HepG2 (cell line): ENCODE measurements at regions not wholly inside any gene's neighbourhood (a gene's known extent, or its start where the extent isn't known, plus 50 kb on each side); places are given as distances from the start of the nearest gene placed in this dataset.
"Not testable (repeated sequence)": the region's sequence is repeated elsewhere in the genome, so short reads cannot be mapped to it uniquely, and the experiment has no call there.

Experiments used
- ATAC-seq: fragments of 200-7000 bp; cut with Tn5 transposase; 3 replicates; pipeline ENCODE4 v1.9.1; 2020; ENCODE audit warnings: mild to moderate bottlenecking, moderate library complexity
- BruUV-seq: library from RNA; stranded (reverse); fragments of 400-500 nt; replicated peaks from 2 replicates; lab custom pipeline; 2021; lab: Mats Ljungman, UMichigan
- CTCF ChIA-PET: fragments of 300-600 bp; formaldehyde crosslinking; extraction: SDS; loops from one replicate; lab custom pipeline; 2021; ENCODE audit warnings: low total read pairs, inconsistent platforms, low intra/inter-chr PET ratio; lab: Yijun Ruan, JAX
- POLR2A ChIA-PET: fragments of 350-600 bp; sonication (Branson Sonifier 250); formaldehyde crosslinking; loops from one replicate; lab custom pipeline; 2020; ENCODE audit warnings: antibody characterized with exemption, inconsistent platforms; lab: Yijun Ruan, JAX
- DNase-seq: peaks from one replicate; pipeline ENCODE4 v3.0.0-alpha.2; 2015; ENCODE audit warnings: low spot score
- FAIRE-seq: peaks from 3 replicates; lab custom pipeline; 2011; peaks lifted over from hg19 to GRCh38; lab: Jason Lieb, UNC
- H2AFZ ChIP-seq: one replicate; pipeline ENCODE4 v1.6.1; 2011; ENCODE audit warnings: low read length, inconsistent platforms
- H3K27ac ChIP-seq: fragments of 300-600 bp; 3 replicates; pipeline ENCODE4 v1.8.0; 2011; ENCODE audit warnings: mixed run types, mild to moderate bottlenecking, mixed read lengths, low read length, inconsistent platforms; ENCODE audit not compliant: insufficient read depth; ENCODE audit errors: extremely low read length
- H3K27me3 ChIP-seq, 2 experiments: fragments of 200-600 bp in 1 of 2; 2 replicates in 1 of 2; 3 replicates in 1 of 2; pipeline versions ENCODE4 v1.6.0 to v1.8.0; 2011; ENCODE audit warnings: low read length in 2 of 2, mild to moderate bottlenecking in 2 of 2, moderate library complexity in 2 of 2, inconsistent platforms in 1 of 2; ENCODE audit not compliant: insufficient read depth in 2 of 2, control insufficient read depth in 1 of 2
- H3K36me3 ChIP-seq, 2 experiments: fragments of 200-600 bp in 1 of 2; replicated peaks in 1 of 2; 2 replicates in 1 of 2; 3 replicates in 1 of 2; pipeline versions ENCODE4 v1.5.1 to v1.8.0; 2011; ENCODE audit warnings: low read length in 2 of 2, inconsistent platforms in 1 of 2; ENCODE audit not compliant: insufficient read depth in 2 of 2, control insufficient read depth in 1 of 2
- H3K4me1 ChIP-seq: 2 replicates; pipeline ENCODE4 v1.5.1; 2012; ENCODE audit warnings: low read length, inconsistent platforms; ENCODE audit not compliant: insufficient read depth
- H3K4me2 ChIP-seq: 2 replicates; pipeline ENCODE4 v1.6.0; 2011; ENCODE audit warnings: low read depth, low read length, inconsistent platforms
- H3K4me3 ChIP-seq, 3 experiments: fragments of 200-600 bp in 1 of 3; sonication (generic), shearing (Covaris generic) in 1 of 3; replicated peaks in 1 of 3; 2 replicates each; pipeline ENCODE4 v1.5.1; 2011 to 2016; ENCODE audit warnings: low read length in 3 of 3, inconsistent platforms in 2 of 3, low read depth in 2 of 3, mild to moderate bottlenecking in 2 of 3, control low read depth in 1 of 3, mixed read lengths in 1 of 3; ENCODE audit not compliant: insufficient read depth in 1 of 3
- H3K79me2 ChIP-seq: one replicate; pipeline ENCODE4 v1.6.1; 2011; ENCODE audit warnings: low read length, inconsistent platforms; ENCODE audit not compliant: insufficient read depth
- H3K9ac ChIP-seq: 2 replicates; pipeline ENCODE4 v1.6.0; 2011; ENCODE audit warnings: mild to moderate bottlenecking, low read depth, low read length, inconsistent platforms; ENCODE audit not compliant: insufficient read depth
- H3K9me3 ChIP-seq: 2 replicates; pipeline ENCODE4 v1.5.1; 2012; ENCODE audit warnings: mild to moderate bottlenecking, low read length
- H4K20me1 ChIP-seq: 2 replicates; pipeline ENCODE4 v1.6.0; 2011; ENCODE audit warnings: inconsistent platforms, mild to moderate bottlenecking, low read length, moderate library complexity; ENCODE audit not compliant: insufficient read depth
- ARID5B ChIP-seq: IDR thresholded peaks from 2 replicates; pipeline ENCODE4 v1.4.0; 2020; ENCODE audit warnings: mild to moderate bottlenecking, missing genetic modification reagents
- ETS1 ChIP-seq: sonication (generic); formaldehyde crosslinking; IDR thresholded peaks from 2 replicates; pipeline ENCODE4 v1.4.0; 2020; ENCODE audit warnings: missing genetic modification reagents
- FOXA1 ChIP-seq, 2 experiments: fragments of 450-650 bp in 1 of 2; sonication (generic) in 1 of 2; formaldehyde crosslinking in 1 of 2; IDR thresholded peaks; 2 replicates each; pipeline versions ENCODE4 v1.4.0 to v1.6.1; 2016 to 2020; ENCODE audit warnings: missing genetic modification reagents in 1 of 2
- FOXA3 ChIP-seq: IDR thresholded peaks from 2 replicates; pipeline ENCODE4 v1.6.1; 2016; ENCODE audit warnings: missing genetic modification reagents, missing compliant biosample characterization
- HOXA3 ChIP-seq: sonication (generic); formaldehyde crosslinking; IDR thresholded peaks from 2 replicates; pipeline ENCODE4 v1.5.0; 2020; ENCODE audit warnings: missing genetic modification reagents
- SALL1 ChIP-seq: sonication (generic); formaldehyde crosslinking; IDR thresholded peaks from 2 replicates; pipeline ENCODE4 v1.8.0; 2022; ENCODE audit warnings: mild to moderate bottlenecking, missing genetic modification reagents
- ZNF281 ChIP-seq: sonication (generic); formaldehyde crosslinking; IDR thresholded peaks from 2 replicates; pipeline ENCODE4 v1.4.0; 2020; ENCODE audit warnings: missing genetic modification reagents, borderline replicate concordance
- ZNF563 ChIP-seq: sonication (generic); formaldehyde crosslinking; IDR thresholded peaks from 2 replicates; pipeline ENCODE4 v1.8.0; 2022; ENCODE audit warnings: mild to moderate bottlenecking, moderate library complexity, missing genetic modification reagents
- ZNF839 ChIP-seq: sonication (generic); formaldehyde crosslinking; IDR thresholded peaks from 2 replicates; pipeline ENCODE4 v1.4.0; 2020; ENCODE audit warnings: missing genetic modification reagents, mild to moderate bottlenecking, borderline replicate concordance
- WGBS: methylation state at CpG from one replicate; pipeline ENCODE4 v1.1.6; 2017; ENCODE audit warnings: low lambda C conversion rate; 5-methylcytosine and 5-hydroxymethylcytosine counted together
- in situ Hi-C: cut with HindIII; loops from 2 replicates; pipeline ENCODE4 v1.10.0; 2017; ENCODE audit warnings: low pct_unique_long_range_greater_than_20kb; ENCODE audit not compliant: extremely low pct_ligation_motif_present
- intact Hi-C: fragments of 100-400 bp; cut with micrococcal nuclease; formaldehyde crosslinking; loops from one replicate; pipeline ENCODE4 v1.10.0; 2022; ENCODE audit not compliant: unreplicated experiment
- TF ChIP-seq, protein P1 (sequence below): sonication (generic); formaldehyde crosslinking; IDR thresholded peaks from 2 replicates; pipeline ENCODE4 v1.5.1; 2020; ENCODE audit warnings: mild to moderate bottlenecking, missing genetic modification reagents, moderate library complexity

DNA sequence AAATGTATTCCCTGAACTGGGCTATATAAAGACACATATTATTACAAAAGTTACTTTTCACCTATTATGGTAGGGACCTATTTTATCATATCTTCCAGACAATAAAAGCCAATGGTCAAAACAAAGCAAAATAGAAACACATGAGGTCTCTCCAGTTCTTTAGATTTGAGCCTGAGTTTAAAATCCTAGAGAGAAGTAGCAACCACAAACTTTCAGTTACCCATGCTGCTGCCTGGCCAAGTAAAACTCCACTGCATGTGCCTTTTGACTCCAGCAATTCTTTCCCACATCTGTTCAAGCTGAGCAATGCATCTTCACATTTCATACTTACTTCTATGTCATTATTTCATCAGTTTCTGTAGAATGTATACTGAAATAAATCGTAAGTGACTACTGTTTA is 405.3 kb downstream of the STK39 start (continued):
- TF ChIP-seq ZNF839 (CRISPR knock-in tag) = no peak
- no peak for TF ChIP-seq ETS1 (CRISPR knock-in tag)
- TF ChIP-seq ZNF563 (CRISPR knock-in tag) = no peak

- BruUV-seq; in situ Hi-C loops; FAIRE-seq; TF ChIP-seq FOXA1 (IDR thresholded peaks at IDR 0.05): not testable (repeated sequence)
- TF ChIP-seq HOXA3 = peak; percentile 32; the same call in 1 of the 2 replicates
- peak; percentile 91 for TF ChIP-seq ZNF281 (CRISPR knock-in tag)
- TF ChIP-seq, protein P1, sequence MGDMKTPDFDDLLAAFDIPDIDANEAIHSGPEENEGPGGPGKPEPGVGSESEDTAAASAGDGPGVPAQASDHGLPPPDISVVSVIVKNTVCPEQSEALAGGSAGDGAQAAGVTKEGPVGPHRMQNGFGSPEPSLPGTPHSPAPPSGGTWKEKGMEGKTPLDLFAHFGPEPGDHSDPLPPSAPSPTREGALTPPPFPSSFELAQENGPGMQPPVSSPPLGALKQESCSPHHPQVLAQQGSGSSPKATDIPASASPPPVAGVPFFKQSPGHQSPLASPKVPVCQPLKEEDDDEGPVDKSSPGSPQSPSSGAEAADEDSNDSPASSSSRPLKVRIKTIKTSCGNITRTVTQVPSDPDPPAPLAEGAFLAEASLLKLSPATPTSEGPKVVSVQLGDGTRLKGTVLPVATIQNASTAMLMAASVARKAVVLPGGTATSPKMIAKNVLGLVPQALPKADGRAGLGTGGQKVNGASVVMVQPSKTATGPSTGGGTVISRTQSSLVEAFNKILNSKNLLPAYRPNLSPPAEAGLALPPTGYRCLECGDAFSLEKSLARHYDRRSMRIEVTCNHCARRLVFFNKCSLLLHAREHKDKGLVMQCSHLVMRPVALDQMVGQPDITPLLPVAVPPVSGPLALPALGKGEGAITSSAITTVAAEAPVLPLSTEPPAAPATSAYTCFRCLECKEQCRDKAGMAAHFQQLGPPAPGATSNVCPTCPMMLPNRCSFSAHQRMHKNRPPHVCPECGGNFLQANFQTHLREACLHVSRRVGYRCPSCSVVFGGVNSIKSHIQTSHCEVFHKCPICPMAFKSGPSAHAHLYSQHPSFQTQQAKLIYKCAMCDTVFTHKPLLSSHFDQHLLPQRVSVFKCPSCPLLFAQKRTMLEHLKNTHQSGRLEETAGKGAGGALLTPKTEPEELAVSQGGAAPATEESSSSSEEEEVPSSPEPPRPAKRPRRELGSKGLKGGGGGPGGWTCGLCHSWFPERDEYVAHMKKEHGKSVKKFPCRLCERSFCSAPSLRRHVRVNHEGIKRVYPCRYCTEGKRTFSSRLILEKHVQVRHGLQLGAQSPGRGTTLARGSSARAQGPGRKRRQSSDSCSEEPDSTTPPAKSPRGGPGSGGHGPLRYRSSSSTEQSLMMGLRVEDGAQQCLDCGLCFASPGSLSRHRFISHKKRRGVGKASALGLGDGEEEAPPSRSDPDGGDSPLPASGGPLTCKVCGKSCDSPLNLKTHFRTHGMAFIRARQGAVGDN (CRISPR knock-in tag) = peak; percentile 33; the same call in 1 of the 2 replicates
- TF ChIP-seq FOXA3 (CRISPR knock-in tag) = peak; percentile 69
- peak; percentile 33; the same call in 1 of the 2 replicates for TF ChIP-seq ARID5B
- 0 out of 2 replicates have a peak, but pooled peaks have one; percentile 20 for TF ChIP-seq SALL1 (CRISPR knock-in tag)
- TF ChIP-seq FOXA1 (CRISPR knock-in tag; IDR thresholded peaks at IDR 0.05) = peak; percentile 72
Observed at GRCh38 chr2:167835290-167835689, 412.1 kb downstream of the STK39 start.

More at GRCh38 chr2:167835290-167835689, 412.1 kb downstream of the STK39 start:
- DNase-seq, H3K9me3 ChIP-seq, H3K27me3 ChIP-seq, H4K20me1 ChIP-seq, POLR2A ChIA-PET, ATAC-seq, H3K9ac ChIP-seq, H3K4me3 ChIP-seq, CTCF ChIA-PET, intact Hi-C loops, H3K36me3 ChIP-seq, H2AFZ ChIP-seq, H3K79me2 ChIP-seq, H3K27ac ChIP-seq, H3K4me2 ChIP-seq: not testable (repeated sequence)
- H3K4me1 ChIP-seq = peaks cover 24% of the 10 kb centered on the region
- WGBS = 91% methylated on average over 8 of the region's 8 CpGs
